ENCODE measurements at regions not wholly inside any gene's neighbourhood (a gene's known extent, or its start where the extent isn't known, plus 50 kb on each side); places are given as distances from the start of the nearest gene placed in this dataset.

GRCh38 chr5:147036691-147037245, 158.2 kb upstream of the PPP2R2B start:
- no peak for DNase-seq (ENCODE audit: low spot score)
- no CpG with 5 or more reads among the region's 4 CpGs for WGBS, 2 donors (ENCODE audit: extremely low coverage in 2 of 2, insufficient read length in 2 of 2, insufficient replicate concordance in 1 of 2)
- no peak overlapping the region for H3K23ac ChIP-seq (ENCODE audit: low read depth, low read length, poor library complexity)

GRCh38 chr5:147037515-147038205, 159.1 kb upstream of the PPP2R2B start:
- H3K27ac ChIP-seq (replicated peaks; ENCODE audit: low read length) = no peak overlapping the region
- H2BK5ac ChIP-seq (ENCODE audit: low read length) = no peak overlapping the region
- no peaks in the 10 kb centered on the region for H3K9me3 ChIP-seq (replicated peaks in 1 of 2; ENCODE audit: control insufficient read depth in 2 of 2, insufficient read depth in 1 of 2, low read depth in 1 of 2, low read length in 2 of 2)
- no peak overlapping the region for H3K23ac ChIP-seq (ENCODE audit: low read depth, low read length, poor library complexity)
- no peak overlapping the region for H2BK15ac ChIP-seq (ENCODE audit: low read length)
- H3K4me2 ChIP-seq (ENCODE audit: insufficient read depth, low read length, poor library complexity, severe bottlenecking) = no peak overlapping the region
- no peak overlapping the region for H4K8ac ChIP-seq (ENCODE audit: low read depth, low read length)
- no peak overlapping the region for H2AFZ ChIP-seq (ENCODE audit: low read length)
- no peaks in the 10 kb centered on the region for H3K79me1 ChIP-seq (ENCODE audit: low read depth, low read length)
- no peak overlapping the region for H3K18ac ChIP-seq (ENCODE audit: low read length)
- no peak overlapping the region for H4K91ac ChIP-seq (ENCODE audit: low read depth, low read length, poor library complexity)
- H3K14ac ChIP-seq (ENCODE audit: low read length) = no peak overlapping the region
- no peaks in the 10 kb centered on the region for H3K27me3 ChIP-seq (ENCODE audit: control insufficient read depth in 3 of 3, insufficient read depth in 3 of 3, low read depth in 1 of 3, low read length in 3 of 3)
- H2BK12ac ChIP-seq (ENCODE audit: low read length) = no peak overlapping the region
- H3K4ac ChIP-seq (ENCODE audit: low read length) = no peak overlapping the region
- H2BK120ac ChIP-seq (ENCODE audit: low read depth, low read length) = no peak overlapping the region
- peaks cover 0 to 1% of the 10 kb centered on the region in 2 donors for H3K4me1 ChIP-seq (ENCODE audit: control insufficient read depth in 2 of 2, insufficient read depth in 1 of 2, low read depth in 1 of 2, low read length in 2 of 2)
- no peak overlapping the region for H3K4me3 ChIP-seq (ENCODE audit: low read length in 2 of 2)
- H2AK5ac ChIP-seq (ENCODE audit: low read depth, low read length) = no peak overlapping the region
- no peak for DNase-seq (ENCODE audit: low spot score)
- no peaks in the 10 kb centered on the region for H3K36me3 ChIP-seq (replicated peaks in 1 of 2; ENCODE audit: control insufficient read depth in 2 of 2, insufficient read depth in 2 of 2, low read length in 2 of 2)
- H3K9ac ChIP-seq (ENCODE audit: low read depth, low read length, poor library complexity) = no peak overlapping the region
- no CpG with 5 or more reads among the region's 3 CpGs for WGBS, 2 donors (ENCODE audit: extremely low coverage in 2 of 2, insufficient read length in 2 of 2, insufficient replicate concordance in 1 of 2)

More at GRCh38 chr5:147036691-147037245, 158.2 kb upstream of the PPP2R2B start:
- Histone ChIP-seq H4K91ac (ENCODE audit: low read depth, low read length, poor library complexity) (no peak overlapping the region), H3K14ac (ENCODE audit: low read length) (no peak overlapping the region), H3K4me3 (ENCODE audit: low read length in 2 of 2) (no peak overlapping the region), H3K4me1 (ENCODE audit: control insufficient read depth in 2 of 2, insufficient read depth in 1 of 2, low read depth in 1 of 2, low read length in 2 of 2) (peaks cover 0 to 1% of the 10 kb centered on the region in 2 donors), H2BK120ac (ENCODE audit: low read depth, low read length) (no peak overlapping the region), H3K9ac (ENCODE audit: low read depth, low read length, poor library complexity) (no peak overlapping the region), H3K9me3 (replicated peaks in 1 of 2; ENCODE audit: control insufficient read depth in 2 of 2, insufficient read depth in 1 of 2, low read depth in 1 of 2, low read length in 2 of 2) (no peaks in the 10 kb centered on the region), H3K27me3 (ENCODE audit: control insufficient read depth in 3 of 3, insufficient read depth in 3 of 3, low read depth in 1 of 3, low read length in 3 of 3) (no peaks in the 10 kb centered on the region), H2AK5ac (ENCODE audit: low read depth, low read length) (no peak overlapping the region), H2BK12ac (ENCODE audit: low read length) (no peak overlapping the region), H3K18ac (ENCODE audit: low read length) (no peak overlapping the region), H3K4me2 (ENCODE audit: insufficient read depth, low read length, poor library complexity, severe bottlenecking) (no peak overlapping the region), H2BK5ac (ENCODE audit: low read length) (no peak overlapping the region), H2AFZ (ENCODE audit: low read length) (no peak overlapping the region), H3K36me3 (replicated peaks in 1 of 2; ENCODE audit: control insufficient read depth in 2 of 2, insufficient read depth in 2 of 2, low read length in 2 of 2) (no peaks in the 10 kb centered on the region), H2BK15ac (ENCODE audit: low read length) (no peak overlapping the region), H3K4ac (ENCODE audit: low read length) (no peak overlapping the region), H3K79me1 (ENCODE audit: low read depth, low read length) (no peaks in the 10 kb centered on the region), H4K8ac (ENCODE audit: low read depth, low read length) (no peak overlapping the region), H3K27ac (replicated peaks; ENCODE audit: low read length) (no peak overlapping the region)

DNA sequence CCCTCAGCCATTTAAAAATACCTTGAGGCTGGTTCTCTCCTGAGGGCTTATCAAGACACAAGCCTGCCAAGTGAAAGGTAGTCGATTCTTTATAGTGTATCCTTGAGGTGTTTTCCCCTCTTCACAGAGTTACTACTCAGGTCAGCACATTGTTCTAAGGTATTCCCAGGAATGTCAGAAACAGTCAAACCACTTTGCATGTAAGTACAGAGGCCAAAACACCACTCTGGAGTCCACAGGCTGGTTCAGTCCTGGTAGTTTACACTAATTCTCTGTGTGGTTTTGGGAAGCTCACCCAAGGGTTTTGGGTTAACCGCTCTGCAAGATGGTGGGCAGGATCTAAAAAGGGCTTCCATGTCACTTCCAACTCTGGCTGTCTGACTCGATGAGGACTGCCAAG, 162.3 kb upstream of the PPP2R2B start:
- Histone ChIP-seq H3K9ac (ENCODE audit: low read depth, low read length, poor library complexity) (no peak overlapping the region), H3K9me3 (replicated peaks in 1 of 2; ENCODE audit: control insufficient read depth in 2 of 2, insufficient read depth in 1 of 2, low read depth in 1 of 2, low read length in 2 of 2) (no peaks in the 10 kb centered on the region), H3K18ac (ENCODE audit: low read length) (no peak overlapping the region), H2BK15ac (ENCODE audit: low read length) (no peak overlapping the region), H2BK5ac (ENCODE audit: low read length) (no peak overlapping the region), H4K8ac (ENCODE audit: low read depth, low read length) (no peak overlapping the region), H2AK5ac (ENCODE audit: low read depth, low read length) (no peak overlapping the region), H3K4me2 (ENCODE audit: insufficient read depth, low read length, poor library complexity, severe bottlenecking) (no peak overlapping the region), H3K36me3 (replicated peaks in 1 of 2; ENCODE audit: control insufficient read depth in 2 of 2, insufficient read depth in 2 of 2, low read length in 2 of 2) (no peaks in the 10 kb centered on the region), H2AFZ (ENCODE audit: low read length) (no peak overlapping the region), H3K4me1 (ENCODE audit: control insufficient read depth in 2 of 2, insufficient read depth in 1 of 2, low read depth in 1 of 2, low read length in 2 of 2) (peaks cover 0 to 1% of the 10 kb centered on the region in 2 donors), H3K27ac (replicated peaks; ENCODE audit: low read length) (no peak overlapping the region), H3K27me3 (ENCODE audit: control insufficient read depth in 3 of 3, insufficient read depth in 3 of 3, low read depth in 1 of 3, low read length in 3 of 3) (no peaks in the 10 kb centered on the region), H2BK12ac (ENCODE audit: low read length) (no peak overlapping the region), H3K79me1 (ENCODE audit: low read depth, low read length) (no peaks in the 10 kb centered on the region), H3K4me3 (ENCODE audit: low read length in 2 of 2) (no peak overlapping the region), H3K23ac (ENCODE audit: low read depth, low read length, poor library complexity) (no peak overlapping the region), H4K91ac (ENCODE audit: low read depth, low read length, poor library complexity) (no peak overlapping the region), H3K4ac (ENCODE audit: low read length) (no peak overlapping the region), H2BK120ac (ENCODE audit: low read depth, low read length) (no peak overlapping the region), H3K14ac (ENCODE audit: low read length) (no peak overlapping the region)
- no peak for DNase-seq (ENCODE audit: low spot score)
- no CpG with 5 or more reads among the region's 3 CpGs for WGBS, 2 donors (ENCODE audit: extremely low coverage in 2 of 2, insufficient read length in 2 of 2, insufficient replicate concordance in 1 of 2)

DNA sequence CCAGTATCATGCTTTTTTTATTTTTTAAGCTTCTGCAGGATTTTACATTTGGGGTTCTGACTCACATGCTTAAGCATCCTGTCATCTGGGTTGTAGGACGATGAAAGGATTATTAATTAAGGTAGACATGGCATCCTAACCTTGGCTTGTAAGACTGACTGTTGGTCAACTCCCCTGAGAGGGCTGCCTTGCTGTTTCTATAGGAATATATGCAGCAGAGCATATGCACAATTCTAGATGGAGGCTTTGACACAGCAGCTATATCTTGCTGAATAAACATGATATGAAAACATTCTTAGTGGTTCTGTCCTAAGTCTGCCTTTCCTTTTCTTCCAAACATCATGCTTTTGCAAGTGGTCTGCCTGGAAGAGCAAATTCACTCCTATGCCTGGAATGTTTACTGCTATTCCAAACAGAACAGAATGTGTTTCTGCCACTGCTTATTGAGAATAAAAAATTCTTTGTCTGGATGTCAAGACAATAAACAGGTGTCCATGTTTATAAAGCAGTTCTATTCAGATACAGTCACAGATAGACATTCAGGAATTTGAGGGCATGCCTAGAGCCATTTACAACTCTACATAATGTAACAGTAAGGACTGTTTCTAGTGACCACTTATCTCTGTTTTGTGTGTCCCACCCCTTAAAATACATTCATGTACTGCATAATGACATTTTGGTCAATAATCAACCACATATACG, 166.2 kb upstream of the PPP2R2B start:
- Histone ChIP-seq H2BK5ac (ENCODE audit: low read length) (no peak overlapping the region), H2BK12ac (ENCODE audit: low read length) (no peak overlapping the region), H3K27ac (replicated peaks; ENCODE audit: low read length) (no peak overlapping the region), H3K79me1 (ENCODE audit: low read depth, low read length) (no peaks in the 10 kb centered on the region), H2AK5ac (ENCODE audit: low read depth, low read length) (no peak overlapping the region), H3K4ac (ENCODE audit: low read length) (no peak overlapping the region), H3K4me3 (ENCODE audit: low read length in 2 of 2) (no peak overlapping the region), H3K23ac (ENCODE audit: low read depth, low read length, poor library complexity) (no peak overlapping the region), H3K18ac (ENCODE audit: low read length) (no peak overlapping the region), H4K8ac (ENCODE audit: low read depth, low read length) (no peak overlapping the region), H3K4me2 (ENCODE audit: insufficient read depth, low read length, poor library complexity, severe bottlenecking) (no peak overlapping the region), H3K9me3 (replicated peaks in 1 of 2; ENCODE audit: control insufficient read depth in 2 of 2, insufficient read depth in 1 of 2, low read depth in 1 of 2, low read length in 2 of 2) (no peaks in the 10 kb centered on the region), H2BK15ac (ENCODE audit: low read length) (no peak overlapping the region), H3K9ac (ENCODE audit: low read depth, low read length, poor library complexity) (no peak overlapping the region), H3K27me3 (ENCODE audit: control insufficient read depth in 3 of 3, insufficient read depth in 3 of 3, low read depth in 1 of 3, low read length in 3 of 3) (no peaks in the 10 kb centered on the region), H3K36me3 (replicated peaks in 1 of 2; ENCODE audit: control insufficient read depth in 2 of 2, insufficient read depth in 2 of 2, low read length in 2 of 2) (no peaks in the 10 kb centered on the region), H2BK120ac (ENCODE audit: low read depth, low read length) (no peak overlapping the region), H3K4me1 (ENCODE audit: control insufficient read depth in 2 of 2, insufficient read depth in 1 of 2, low read depth in 1 of 2, low read length in 2 of 2) (peaks cover 0 to 1% of the 10 kb centered on the region in 2 donors), H3K14ac (ENCODE audit: low read length) (no peak overlapping the region), H2AFZ (ENCODE audit: low read length) (no peak overlapping the region), H4K91ac (ENCODE audit: low read depth, low read length, poor library complexity) (no peak overlapping the region)
- no peak for DNase-seq (ENCODE audit: low spot score)
- no CpG with 5 or more reads among the region's 2 CpGs for WGBS, 2 donors (ENCODE audit: extremely low coverage in 2 of 2, insufficient read length in 2 of 2, insufficient replicate concordance in 1 of 2)

All from neuronal stem cell (in vitro differentiated cells).